KMS-11 (cell line): ENCODE measurements at regions not wholly inside any gene's neighbourhood (a gene's known extent, or its start where the extent isn't known, plus 50 kb on each side); places are given as distances from the start of the nearest gene placed in this dataset.

Experiments used
- H2AFZ ChIP-seq: fragments of 200-600 bp; sonication (generic); 2 replicates; pipeline ENCODE4 v1.6.1; 2016; ENCODE audit warnings: antibody characterized with exemption, mixed run types, low read depth
- H3K27ac ChIP-seq: fragments of 200-600 bp; sonication (generic); 2 replicates; pipeline ENCODE4 v1.6.1; 2016; ENCODE audit warnings: mild to moderate bottlenecking, mixed run types
- H3K27me3 ChIP-seq: fragments of 200-600 bp; sonication (generic); 2 replicates; pipeline ENCODE4 v1.6.1; 2017; ENCODE audit warnings: mild to moderate bottlenecking, low read depth, mixed run types, moderate library complexity; ENCODE audit not compliant: insufficient read depth
- H3K36me3 ChIP-seq: fragments of 200-600 bp; sonication (generic); 2 replicates; pipeline ENCODE4 v1.6.1; 2017; ENCODE audit warnings: mild to moderate bottlenecking, mixed run types; ENCODE audit not compliant: insufficient read depth
- H3K4me1 ChIP-seq: fragments of 200-600 bp; sonication (generic); 2 replicates; pipeline ENCODE4 v1.6.1; 2016; ENCODE audit warnings: mild to moderate bottlenecking, low read depth, mixed run types; ENCODE audit not compliant: poor library complexity, severe bottlenecking
- H3K4me2 ChIP-seq: fragments of 200-600 bp; sonication (generic); 2 replicates; pipeline ENCODE4 v1.7.0; 2016; ENCODE audit warnings: mild to moderate bottlenecking, mixed run types
- H3K4me3 ChIP-seq: fragments of 200-600 bp; sonication (generic); IDR thresholded peaks from 2 replicates; pipeline ENCODE4 v1.6.1; 2017; ENCODE audit warnings: low read depth, low read length, mixed read lengths; ENCODE audit not compliant: insufficient read depth
- H3K79me2 ChIP-seq: fragments of 200-600 bp; sonication (generic); 2 replicates; pipeline ENCODE4 v1.6.1; 2016; ENCODE audit warnings: low read depth, mixed run types; ENCODE audit not compliant: insufficient read depth
- H3K9ac ChIP-seq: fragments of 200-600 bp; sonication (generic); 2 replicates; pipeline ENCODE4 v1.6.1; 2016; ENCODE audit warnings: mild to moderate bottlenecking, mixed run types
- H4K20me1 ChIP-seq: fragments of 200-600 bp; sonication (generic); 2 replicates; pipeline ENCODE4 v1.6.1; 2016; ENCODE audit warnings: mild to moderate bottlenecking, mixed run types; ENCODE audit not compliant: insufficient read depth
- CTCF ChIP-seq: fragments of 200-600 bp; sonication (generic); conservative IDR thresholded peaks from 2 replicates; pipeline ENCODE4 v1.6.1; 2017; ENCODE audit warnings: low read depth, mild to moderate bottlenecking, antibody characterized with exemption, low read length, moderate library complexity, mixed read lengths

GRCh38 chr2:217252181-217252580 is 392.3 kb upstream of the TNP1 start:
- no peak overlapping the region for H3K9ac ChIP-seq
- H3K4me1 ChIP-seq: no peaks in the 10 kb centered on the region
- no peak overlapping the region for H3K4me2 ChIP-seq
- H2AFZ ChIP-seq: no peak overlapping the region
- H4K20me1 ChIP-seq: no peaks in the 10 kb centered on the region
- H3K4me3 ChIP-seq: no peak overlapping the region
- no peak overlapping the region for H3K27ac ChIP-seq
- no peak for TF ChIP-seq CTCF
- H3K27me3 ChIP-seq: no peaks in the 10 kb centered on the region
- H3K79me2 ChIP-seq: no peaks in the 10 kb centered on the region
- no peaks in the 10 kb centered on the region for H3K36me3 ChIP-seq

GRCh38 chr2:217250013-217250524 is 390.2 kb upstream of the TNP1 start:
- no peaks in the 10 kb centered on the region for H3K79me2 ChIP-seq
- no peaks in the 10 kb centered on the region for H4K20me1 ChIP-seq
- no peaks in the 10 kb centered on the region for H3K4me1 ChIP-seq
- H3K9ac ChIP-seq: no peak overlapping the region
- no peaks in the 10 kb centered on the region for H3K27me3 ChIP-seq
- H3K27ac ChIP-seq: no peak overlapping the region
- no peak overlapping the region for H3K4me3 ChIP-seq
- no peak overlapping the region for H2AFZ ChIP-seq
- no peaks in the 10 kb centered on the region for H3K36me3 ChIP-seq
- H3K4me2 ChIP-seq: no peak overlapping the region
- no peak for TF ChIP-seq CTCF

- Histone ChIP-seq H3K4me2 (no peak overlapping the region), H3K27ac (no peak overlapping the region), H3K36me3 (no peaks in the 10 kb centered on the region), H3K9ac (no peak overlapping the region), H2AFZ (no peak overlapping the region), H4K20me1 (no peaks in the 10 kb centered on the region), H3K4me3 (no peak overlapping the region), H3K27me3 (no peaks in the 10 kb centered on the region), H3K4me1 (no peaks in the 10 kb centered on the region), H3K79me2 (no peaks in the 10 kb centered on the region)
- TF ChIP-seq CTCF: no peak
These were observed 389.5 kb upstream of the TNP1 start for GRCh38 chr2:217249121-217250012.

- H4K20me1 ChIP-seq: no peaks in the 10 kb centered on the region
- H3K4me3 ChIP-seq: no peak overlapping the region
- no peak for TF ChIP-seq CTCF
- H3K9ac ChIP-seq: no peak overlapping the region
- H2AFZ ChIP-seq: no peak overlapping the region
- no peaks in the 10 kb centered on the region for H3K4me1 ChIP-seq
- no peak overlapping the region for H3K27ac ChIP-seq
- no peaks in the 10 kb centered on the region for H3K36me3 ChIP-seq
- no peak overlapping the region for H3K4me2 ChIP-seq
- H3K79me2 ChIP-seq: no peaks in the 10 kb centered on the region
- no peaks in the 10 kb centered on the region for H3K27me3 ChIP-seq
These were observed 388.6 kb upstream of the TNP1 start for GRCh38 chr2:217248312-217248935.
